ENCODE measurements at regions not wholly inside any gene's neighbourhood (a gene's known extent, or its start where the extent isn't known, plus 50 kb on each side); places are given as distances from the start of the nearest gene placed in this dataset.

DNA sequence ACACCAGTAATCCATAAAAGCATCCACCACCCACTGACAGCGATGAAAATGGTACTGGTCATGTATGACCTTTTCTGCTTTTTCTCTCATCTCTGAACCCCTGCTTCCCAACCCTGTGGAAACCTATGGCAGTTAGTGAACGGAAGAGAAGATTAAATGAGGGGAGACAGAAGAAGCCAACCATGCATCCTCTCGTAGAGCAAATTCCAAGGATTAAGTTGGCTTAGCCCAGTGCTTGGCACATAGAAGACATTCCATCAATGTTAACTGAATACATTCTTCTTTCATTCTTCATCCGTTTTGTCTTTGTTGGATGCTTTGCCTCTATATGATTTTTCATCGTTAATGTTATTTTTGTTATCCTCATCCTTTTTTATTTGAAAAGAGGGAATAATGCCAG lies 339.7 kb upstream of the FLRT2 start:
- Histone ChIP-seq H3K36me3 (no peaks in the 10 kb centered on the region), H3K27me3 (no peaks in the 10 kb centered on the region), H3K9me3 (no peaks in the 10 kb centered on the region), H3K4me1 (no peaks in the 10 kb centered on the region), H3K4me3 (no peak overlapping the region), H3K27ac (no peak overlapping the region)
- TF ChIP-seq POLR2A (IDR thresholded peaks at IDR 0.05) (no peak), POLR2AphosphoS5 (IDR thresholded peaks at IDR 0.05; ENCODE audit: insufficient read depth in 1 of 2, low read depth in 1 of 2) (no peak)
- TF ChIP-seq, protein P1, sequence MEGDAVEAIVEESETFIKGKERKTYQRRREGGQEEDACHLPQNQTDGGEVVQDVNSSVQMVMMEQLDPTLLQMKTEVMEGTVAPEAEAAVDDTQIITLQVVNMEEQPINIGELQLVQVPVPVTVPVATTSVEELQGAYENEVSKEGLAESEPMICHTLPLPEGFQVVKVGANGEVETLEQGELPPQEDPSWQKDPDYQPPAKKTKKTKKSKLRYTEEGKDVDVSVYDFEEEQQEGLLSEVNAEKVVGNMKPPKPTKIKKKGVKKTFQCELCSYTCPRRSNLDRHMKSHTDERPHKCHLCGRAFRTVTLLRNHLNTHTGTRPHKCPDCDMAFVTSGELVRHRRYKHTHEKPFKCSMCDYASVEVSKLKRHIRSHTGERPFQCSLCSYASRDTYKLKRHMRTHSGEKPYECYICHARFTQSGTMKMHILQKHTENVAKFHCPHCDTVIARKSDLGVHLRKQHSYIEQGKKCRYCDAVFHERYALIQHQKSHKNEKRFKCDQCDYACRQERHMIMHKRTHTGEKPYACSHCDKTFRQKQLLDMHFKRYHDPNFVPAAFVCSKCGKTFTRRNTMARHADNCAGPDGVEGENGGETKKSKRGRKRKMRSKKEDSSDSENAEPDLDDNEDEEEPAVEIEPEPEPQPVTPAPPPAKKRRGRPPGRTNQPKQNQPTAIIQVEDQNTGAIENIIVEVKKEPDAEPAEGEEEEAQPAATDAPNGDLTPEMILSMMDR (IDR thresholded peaks at IDR 0.05) = no peak
- no peak for DNase-seq (ENCODE audit: extremely low spot score in 2 of 2)
- intact Hi-C loops (cut with DNase I) = no loop called here

DNA sequence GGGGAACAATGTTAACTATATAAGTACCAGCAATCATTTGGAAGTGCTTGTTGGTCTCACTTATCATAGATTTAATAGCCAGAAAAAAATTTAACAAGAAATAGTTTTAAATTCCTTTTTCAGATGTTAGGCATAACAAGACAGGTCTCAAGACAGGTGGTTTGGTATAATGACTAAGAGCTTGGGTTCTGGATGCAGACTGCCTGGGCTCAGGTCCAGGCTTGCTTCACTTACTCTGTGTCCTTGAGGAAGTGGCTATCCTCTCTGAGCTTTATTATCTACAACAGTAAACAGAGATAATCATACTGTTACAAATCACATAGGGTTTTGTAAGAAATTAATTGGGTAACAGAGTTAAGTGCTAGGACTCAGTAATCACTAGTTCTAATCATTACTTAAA lies 338.0 kb upstream of the FLRT2 start:
- TF ChIP-seq POLR2AphosphoS5 (IDR thresholded peaks at IDR 0.05; ENCODE audit: insufficient read depth in 1 of 2, low read depth in 1 of 2) (no peak), POLR2A (IDR thresholded peaks at IDR 0.05) (no peak)
- TF ChIP-seq, protein P1 (IDR thresholded peaks at IDR 0.05) = no peak
- DNase-seq (ENCODE audit: extremely low spot score in 2 of 2) = no peak

DNA sequence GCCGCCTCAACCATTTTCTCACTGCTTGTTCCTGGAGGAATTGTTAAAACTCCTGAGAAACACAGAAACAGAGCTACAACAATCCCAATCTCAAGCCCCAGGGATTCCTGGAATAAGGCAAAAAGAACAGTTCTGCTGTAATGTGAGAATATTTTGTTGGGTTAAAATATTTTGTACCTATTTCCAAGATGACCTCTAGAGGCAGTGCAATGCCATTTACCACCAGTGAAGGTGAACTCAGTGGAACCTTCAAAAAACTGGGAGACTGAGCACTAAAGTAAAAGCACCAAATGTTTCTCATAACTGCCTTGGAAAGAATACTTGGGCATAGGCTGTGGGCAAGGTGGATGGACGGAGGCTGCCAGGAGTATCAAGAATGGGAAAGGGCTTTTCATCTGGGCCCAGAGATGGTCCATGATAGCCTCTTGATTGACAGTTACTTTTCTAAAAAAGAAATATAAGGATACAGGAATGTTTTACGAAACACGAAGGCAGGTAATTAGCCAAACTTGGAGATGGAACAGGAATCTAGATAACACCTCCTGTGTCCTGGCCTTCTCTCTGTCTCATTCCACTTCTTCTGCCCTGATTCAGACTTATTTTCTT lies 334.0 kb upstream of the FLRT2 start:
- TF ChIP-seq POLR2AphosphoS5 (IDR thresholded peaks at IDR 0.05; ENCODE audit: insufficient read depth in 1 of 2, low read depth in 1 of 2) (no peak), POLR2A (IDR thresholded peaks at IDR 0.05) (no peak)
- TF ChIP-seq, protein P1 (IDR thresholded peaks at IDR 0.05) = peak in 1 of 3 experiments; percentile 28
- intact Hi-C loops (cut with DNase I) = no loop called here
- no peak overlapping the region for H3K27ac ChIP-seq

More for the DNA sequence above, 338.0 kb upstream of the FLRT2 start:
- Histone ChIP-seq H3K4me1 (no peaks in the 10 kb centered on the region), H3K27ac (no peak overlapping the region), H3K36me3 (no peaks in the 10 kb centered on the region), H3K9me3 (no peaks in the 10 kb centered on the region), H3K4me3 (no peak overlapping the region), H3K27me3 (no peaks in the 10 kb centered on the region)
- intact Hi-C loops (cut with DNase I) = no loop called here

DNA sequence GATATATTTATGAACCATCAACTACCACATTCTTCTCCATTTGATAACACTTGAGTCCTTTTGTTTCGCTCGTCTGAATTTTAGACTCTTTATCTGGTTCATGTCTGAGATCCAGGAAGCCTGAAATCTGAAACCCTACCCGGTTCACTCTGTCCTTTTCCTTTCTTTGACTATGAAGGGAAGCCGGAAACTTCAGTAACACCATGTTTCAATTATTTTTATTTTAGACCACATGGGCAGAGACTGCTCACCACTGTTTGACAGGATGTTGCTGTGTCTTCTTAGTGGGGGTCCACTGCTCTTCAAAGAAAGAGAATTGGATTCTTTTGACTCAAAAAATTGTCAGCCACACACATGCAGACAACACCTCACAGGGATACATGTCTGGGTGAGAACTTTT lies 331.9 kb upstream of the FLRT2 start:
- DNase-seq (ENCODE audit: extremely low spot score in 2 of 2) = no peak
- Histone ChIP-seq H3K36me3 (no peaks in the 10 kb centered on the region), H3K27ac (no peak overlapping the region), H3K9me3 (no peaks in the 10 kb centered on the region), H3K27me3 (no peaks in the 10 kb centered on the region), H3K4me1 (no peaks in the 10 kb centered on the region), H3K4me3 (no peak overlapping the region)
- TF ChIP-seq, protein P1 (IDR thresholded peaks at IDR 0.05) = no peak
- TF ChIP-seq POLR2A (IDR thresholded peaks at IDR 0.05) = no peak
- TF ChIP-seq POLR2AphosphoS5 (IDR thresholded peaks at IDR 0.05; ENCODE audit: insufficient read depth in 1 of 2, low read depth in 1 of 2) = no peak
- intact Hi-C loops (cut with DNase I) = no loop called here

More for the DNA sequence above, 334.0 kb upstream of the FLRT2 start:
- no peak for DNase-seq (ENCODE audit: extremely low spot score in 2 of 2)
- H3K4me1 ChIP-seq = no peaks in the 10 kb centered on the region
- no peaks in the 10 kb centered on the region for H3K27me3 ChIP-seq
- no peaks in the 10 kb centered on the region for H3K36me3 ChIP-seq
- no peaks in the 10 kb centered on the region for H3K9me3 ChIP-seq
- no peak overlapping the region for H3K4me3 ChIP-seq

DNA sequence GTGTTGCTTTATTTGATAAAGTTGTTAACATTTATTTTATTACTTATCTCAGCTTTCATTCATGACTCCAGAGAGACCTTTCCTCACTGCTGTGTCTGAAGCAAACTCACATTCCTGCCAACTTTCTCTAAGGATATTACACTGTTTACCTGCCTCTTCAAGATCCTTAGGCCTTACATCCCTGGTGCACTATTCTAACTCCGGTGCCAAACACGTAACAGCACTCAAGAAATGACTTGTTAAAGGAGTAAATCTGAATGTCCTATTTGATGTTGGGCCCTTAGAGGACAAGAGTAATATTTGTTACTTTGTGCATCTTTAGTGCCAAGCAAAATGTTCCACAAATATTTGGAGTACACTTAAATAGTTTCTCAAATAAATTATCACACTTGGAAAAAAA lies 324.1 kb upstream of the FLRT2 start:
- H3K36me3 ChIP-seq = no peaks in the 10 kb centered on the region
- H3K4me3 ChIP-seq = no peak overlapping the region
- no peaks in the 10 kb centered on the region for H3K9me3 ChIP-seq
- H3K27me3 ChIP-seq = no peaks in the 10 kb centered on the region
- intact Hi-C loops (cut with DNase I) = no loop called here
- DNase-seq (ENCODE audit: extremely low spot score in 2 of 2) = no peak
- H3K4me1 ChIP-seq = no peaks in the 10 kb centered on the region
- no peak overlapping the region for H3K27ac ChIP-seq
- TF ChIP-seq POLR2AphosphoS5 (IDR thresholded peaks at IDR 0.05; ENCODE audit: insufficient read depth in 1 of 2, low read depth in 1 of 2) (no peak), POLR2A (IDR thresholded peaks at IDR 0.05) (no peak)
- TF ChIP-seq, protein P1 (IDR thresholded peaks at IDR 0.05) = no peak

All from vagina (tissue), 2 donors.